Psoas muscle (tissue), 7 donors: ENCODE measurements at regions not wholly inside any gene's neighbourhood (a gene's known extent, or its start where the extent isn't known, plus 50 kb on each side); places are given as distances from the start of the nearest gene placed in this dataset.
"Not testable (repeated sequence)": the region's sequence is repeated elsewhere in the genome, so short reads cannot be mapped to it uniquely, and the experiment has no call there.

ENCODE experiments used
- ATAC-seq, 4 donors: fragments of 200-7000 bp; cut with Tn5 transposase; one replicate each; pipeline ENCODE4 v1.9.1; 2020; ENCODE audit warnings: moderate library complexity in 3 of 4, mild to moderate bottlenecking in 2 of 4
- DNase-seq, 2 donors: peaks; one replicate each; pipeline ENCODE4 v3.0.0-alpha.2; 2020
- H3K27ac ChIP-seq: fragments of 200-600 bp; one replicate; pipeline ENCODE4 v1.8.0; 2022
- H3K27me3 ChIP-seq, 3 donors: fragments of 200-600 bp in 1 of 3; one replicate each; pipeline versions ENCODE4 v1.6.1 to v1.8.0; 2013 to 2022; ENCODE audit warnings: low read length in 2 of 3, mild to moderate bottlenecking in 2 of 3, moderate library complexity in 1 of 3; ENCODE audit not compliant: insufficient read depth in 3 of 3
- H3K36me3 ChIP-seq, 2 donors: fragments of 200-600 bp in 1 of 2; one replicate each; pipeline versions ENCODE4 v1.6.1 to v1.8.0; 2013 to 2022; ENCODE audit warnings: low read depth in 1 of 2, mild to moderate bottlenecking in 1 of 2, moderate library complexity in 1 of 2; ENCODE audit not compliant: insufficient read depth in 1 of 2
- H3K4me1 ChIP-seq: fragments of 200-600 bp; one replicate; pipeline ENCODE4 v1.8.0; 2022
- H3K4me3 ChIP-seq: fragments of 200-600 bp; one replicate; pipeline ENCODE4 v1.8.0; 2022; ENCODE audit warnings: mild to moderate bottlenecking
- H3K9me3 ChIP-seq: fragments of 200-600 bp; one replicate; pipeline ENCODE4 v1.8.0; 2022
- CTCF ChIP-seq: fragments of 200-600 bp; IDR thresholded peaks from one replicate; pipeline ENCODE4 v1.8.0; 2022; ENCODE audit warnings: antibody characterized with exemption
- WGBS, 3 donors: extraction: QIAGEN DNeasy Blood & Tissue Kit; methylation state at CpG; one replicate each; pipeline versions ENCODE4 v1.1.6 to v1.1.7; 2013; 5-methylcytosine and 5-hydroxymethylcytosine counted together
- intact Hi-C, 2 donors: fragments of 100-400 bp; cut with DNase I; formaldehyde crosslinking; loops; one replicate each; pipeline versions ENCODE4 v1.11.0 to v1.14.2; 2022
- donor health status: healthy with polysubstance abuse.
- donor health status: DM: no; HTN: no; CAD: no; lungs with moderate emphysema.
- donor health status: Bipolar disorder and iron deficiency.
- donor health status: healthy.
- donor health status: DM: yes; HTN: yes; CAD: no.
- donor health status: DM: no; HTN: no; CAD: no.
- donor health status: DM: yes; HTN: yes; CAD: no.

GRCh38 chr15:67945951-67946700 lies 106.3 kb upstream of the RNU6-1 start:
- Histone ChIP-seq H3K4me1 (no peaks in the 10 kb centered on the region), H3K36me3 (no peaks in the 10 kb centered on the region), H3K9me3 (no peaks in the 10 kb centered on the region), H3K4me3 (no peak overlapping the region), H3K27me3 (no peaks in the 10 kb centered on the region), H3K27ac (no peak overlapping the region)
- intact Hi-C loops: no loop called here
- DNase-seq (no peak), ATAC-seq (no peak)
- 53 to 57% (median 54%) methylated on average over 6 of the region's 6 CpGs for WGBS, 3 donors
- TF ChIP-seq CTCF: no peak

GRCh38 chr15:67946701-67947100 lies 106.9 kb upstream of the RNU6-1 start:
- intact Hi-C loops: no loop called here
- no peaks in the 10 kb centered on the region for H3K9me3 ChIP-seq
- H3K4me1 ChIP-seq: no peaks in the 10 kb centered on the region
- no peaks in the 10 kb centered on the region for H3K27me3 ChIP-seq
- 47 to 58% (median 56%) methylated on average over 4 of the region's 4 CpGs for WGBS, 3 donors
- no peak for DNase-seq
- TF ChIP-seq CTCF: no peak
- no peak overlapping the region for H3K4me3 ChIP-seq
- H3K36me3 ChIP-seq: no peaks in the 10 kb centered on the region
- H3K27ac ChIP-seq: no peak overlapping the region
- no peak for ATAC-seq

GRCh38 chr15:67947254-67948039 lies 106.7 kb upstream of the PIAS1 start:
- no peaks in the 10 kb centered on the region for H3K4me1 ChIP-seq
- H3K4me3 ChIP-seq: no peak overlapping the region
- H3K9me3 ChIP-seq: no peaks in the 10 kb centered on the region
- WGBS, 3 donors: 82 to 94% (median 89%) methylated on average over 8 of the region's 8 CpGs
- no peaks in the 10 kb centered on the region for H3K27me3 ChIP-seq
- H3K36me3 ChIP-seq: no peaks in the 10 kb centered on the region
- intact Hi-C loops: no loop called here
- no peak overlapping the region for H3K27ac ChIP-seq
- TF ChIP-seq CTCF: no peak
- no peak for DNase-seq
- ATAC-seq: no peak

- Histone ChIP-seq H3K4me1 (no peaks in the 10 kb centered on the region), H3K36me3 (no peaks in the 10 kb centered on the region), H3K27me3 (no peaks in the 10 kb centered on the region), H3K9me3 (no peaks in the 10 kb centered on the region), H3K27ac (no peak overlapping the region), H3K4me3 (no peak overlapping the region)
- TF ChIP-seq CTCF: no peak
- intact Hi-C loops: no loop called here
- 95 to 100% (median 98%) methylated on average over 2 of the region's 2 CpGs for whole genome bisulfite sequencing, 3 donors
- no peak for DNase-seq
- no peak for ATAC-seq
These were observed 105.9 kb upstream of the PIAS1 start for GRCh38 chr15:67948215-67948614.

- H3K27ac ChIP-seq, H3K36me3 ChIP-seq, ATAC-seq, H3K4me3 ChIP-seq, H3K9me3 ChIP-seq, H3K27me3 ChIP-seq, H3K4me1 ChIP-seq, intact Hi-C loops, DNase-seq: not testable (repeated sequence)
- WGBS, 3 donors: 71 to 86% (median 73%) methylated on average over 3 of the region's 3 CpGs
These were observed 102.9 kb upstream of the PIAS1 start for GRCh38 chr15:67951187-67951586.
